Gastrocnemius medialis (tissue), 4 donors: ENCODE measurements at regions not wholly inside any gene's neighbourhood (a gene's known extent, or its start where the extent isn't known, plus 50 kb on each side); places are given as distances from the start of the nearest gene placed in this dataset.

Experiments
- ATAC-seq, 2 donors: fragments of 150-250 bp; one replicate each; pipeline ENCODE4 v1.9.1; 2016
- DNase-seq, 2 donors: peaks; one replicate each; pipeline ENCODE4 v3.0.0-alpha.2; 2019
- H3K27ac ChIP-seq, 4 donors: fragments of 200-600 bp; sonication (generic); 1 replicate in 1 of 4; 2 replicates in 3 of 4; pipeline ENCODE4 v1.5.1; 2016 to 2018; ENCODE audit warnings: mild to moderate bottlenecking in 2 of 4, moderate library complexity in 1 of 4
- H3K27me3 ChIP-seq, 3 donors: fragments of 200-600 bp; sonication (generic) in 2 of 3; 1 replicate in 1 of 3; 2 replicates in 2 of 3; pipeline versions ENCODE4 v1.5.1 to v1.6.0; 2016 to 2019; ENCODE audit warnings: mild to moderate bottlenecking in 1 of 3, moderate library complexity in 1 of 3
- H3K36me3 ChIP-seq, 2 donors: fragments of 200-600 bp; sonication (generic) in 1 of 2; one replicate each; pipeline ENCODE4 v1.5.1; 2017 to 2018
- H3K4me1 ChIP-seq, 2 donors: fragments of 200-600 bp; sonication (generic) in 1 of 2; one replicate each; pipeline ENCODE4 v1.5.1; 2016 to 2017; ENCODE audit warnings: mild to moderate bottlenecking in 2 of 2
- H3K4me3 ChIP-seq, 4 donors: fragments of 200-600 bp; sonication (generic) in 3 of 4; 1 replicate in 1 of 4; 2 replicates in 3 of 4; pipeline ENCODE4 v1.5.1; 2016 to 2019; ENCODE audit warnings: mild to moderate bottlenecking in 2 of 4
- H3K9me3 ChIP-seq, 3 donors: fragments of 200-600 bp; sonication (generic) in 2 of 3; 1 replicate in 1 of 3; 2 replicates in 2 of 3; pipeline ENCODE4 v1.5.1; 2016 to 2019
- CTCF ChIP-seq, 5 experiments: fragments of 450-650 bp in 3 of 5; fragments of 200-600 bp in 2 of 5; sonication (generic) in 2 of 5; IDR thresholded peaks in 4 of 5; conservative IDR thresholded peaks in 1 of 5; 1 replicate in 4 of 5; 2 replicates in 1 of 5; pipeline ENCODE4 v1.5.1; 2016 to 2019; ENCODE audit warnings: antibody characterized with exemption in 5 of 5, mild to moderate bottlenecking in 3 of 5, moderate library complexity in 3 of 5
- POLR2A ChIP-seq, 2 donors: fragments of 450-650 bp; IDR thresholded peaks; one replicate each; pipeline ENCODE4 v1.6.1; 2017; ENCODE audit warnings: antibody characterized with exemption in 2 of 2, mild to moderate bottlenecking in 2 of 2, moderate library complexity in 2 of 2
- in situ Hi-C, 4 donors: fragments of 200-750 bp; cut with MboI; loops; one replicate each; pipeline versions ENCODE4 v1.15.0 to v1.8.0; 2017; ENCODE audit warnings: low sequenced_read_pairs in 4 of 4
- intact Hi-C: fragments of 100-400 bp; cut with DNase I; formaldehyde crosslinking; loops from one replicate; pipeline ENCODE4 v1.15.1; 2023; ENCODE audit warnings: low total_unique reads

GRCh38 chr5:88393716-88394535, 125.3 kb upstream of the TMEM161B start:
- H3K36me3 ChIP-seq, result no peaks in the 10 kb centered on the region
- no peak for TF ChIP-seq POLR2A (IDR thresholded peaks at IDR 0.05)
- no peak for TF ChIP-seq CTCF (IDR thresholded peaks at IDR 0.05 in 4 of 5, conservative IDR thresholded peaks at IDR 0.05 in 1 of 5)
- H3K9me3 ChIP-seq, result no peaks in the 10 kb centered on the region
- H3K4me1 ChIP-seq, result no peaks in the 10 kb centered on the region
- intact Hi-C loops, result no loop called here
- no peak for DNase-seq
- H3K4me3 ChIP-seq, result no peak overlapping the region
- no peaks in the 10 kb centered on the region for H3K27me3 ChIP-seq
- in situ Hi-C loops, result no loop called here
- H3K27ac ChIP-seq, result no peak overlapping the region
- no peak for ATAC-seq

GRCh38 chr5:88393042-88393441, 124.4 kb upstream of the TMEM161B start:
- no peak overlapping the region for H3K4me3 ChIP-seq
- no peaks in the 10 kb centered on the region for H3K36me3 ChIP-seq
- H3K27me3 ChIP-seq, result no peaks in the 10 kb centered on the region
- no peaks in the 10 kb centered on the region for H3K9me3 ChIP-seq
- peaks cover 0 to 2% of the 10 kb centered on the region in 2 donors for H3K4me1 ChIP-seq
- intact Hi-C loops (no loop called here), in situ Hi-C loops (no loop called here)
- ATAC-seq (no peak), DNase-seq (no peak)
- no peak overlapping the region for H3K27ac ChIP-seq
- no peak for TF ChIP-seq POLR2A (IDR thresholded peaks at IDR 0.05)

GRCh38 chr5:88391991-88392390, 123.3 kb upstream of the TMEM161B start:
- no peak for TF ChIP-seq CTCF (IDR thresholded peaks at IDR 0.05 in 4 of 5, conservative IDR thresholded peaks at IDR 0.05 in 1 of 5)
- no peak for TF ChIP-seq POLR2A (IDR thresholded peaks at IDR 0.05)
- H3K4me3 ChIP-seq, result no peak overlapping the region
- ATAC-seq (no peak), DNase-seq (no peak)
- intact Hi-C loops, result no loop called here
- no peak overlapping the region for H3K27ac ChIP-seq
- no peaks in the 10 kb centered on the region for H3K36me3 ChIP-seq
- no peaks in the 10 kb centered on the region for H3K9me3 ChIP-seq
- H3K27me3 ChIP-seq, result no peaks in the 10 kb centered on the region
- in situ Hi-C loops, result no loop called here
- peaks cover 0 to 2% of the 10 kb centered on the region in 2 donors for H3K4me1 ChIP-seq

- ATAC-seq (no peak), DNase-seq (no peak)
- no peak for TF ChIP-seq POLR2A (IDR thresholded peaks at IDR 0.05)
- no peak for TF ChIP-seq CTCF (IDR thresholded peaks at IDR 0.05 in 4 of 5, conservative IDR thresholded peaks at IDR 0.05 in 1 of 5)
- in situ Hi-C loops, result no loop called here
- Histone ChIP-seq H3K4me3 (no peak overlapping the region), H3K27ac (no peak overlapping the region), H3K9me3 (no peaks in the 10 kb centered on the region), H3K4me1 (peaks cover 0 to 2% of the 10 kb centered on the region in 2 donors), H3K27me3 (no peaks in the 10 kb centered on the region), H3K36me3 (no peaks in the 10 kb centered on the region)
- intact Hi-C loops, result no loop called here
Observed at GRCh38 chr5:88391116-88391515, 122.5 kb upstream of the TMEM161B start.

- no peak for ATAC-seq
- in situ Hi-C loops (no loop called here), intact Hi-C loops (no loop called here)
- Histone ChIP-seq H3K4me3 (no peak overlapping the region), H3K36me3 (no peaks in the 10 kb centered on the region), H3K27me3 (no peaks in the 10 kb centered on the region), H3K9me3 (no peaks in the 10 kb centered on the region), H3K4me1 (peaks cover 0 to 2% of the 10 kb centered on the region in 2 donors), H3K27ac (no peak overlapping the region)
- DNase-seq, result no peak
- no peak for TF ChIP-seq CTCF (IDR thresholded peaks at IDR 0.05 in 4 of 5, conservative IDR thresholded peaks at IDR 0.05 in 1 of 5)
- TF ChIP-seq POLR2A (IDR thresholded peaks at IDR 0.05), result no peak
Observed at GRCh38 chr5:88390481-88390880, 121.8 kb upstream of the TMEM161B start.
